Liver (tissue), 8 donors: ENCODE measurements at regions not wholly inside any gene's neighbourhood (a gene's known extent, or its start where the extent isn't known, plus 50 kb on each side); places are given as distances from the start of the nearest gene placed in this dataset.

Experiments used
- DNase-seq: peaks from one replicate; pipeline ENCODE4 v3.0.0-alpha.2; 2017; ENCODE audit warnings: low spot score
- H3K27ac ChIP-seq, 2 donors: one replicate each; pipeline ENCODE4 v1.7.0; 2013; ENCODE audit warnings: inconsistent platforms in 2 of 2, low read length in 2 of 2, control low read depth in 1 of 2, low read depth in 1 of 2, mild to moderate bottlenecking in 1 of 2
- H3K27me3 ChIP-seq, 4 donors: one replicate each; pipeline versions ENCODE4 v1.6.1 to v1.7.0; 2013; ENCODE audit warnings: low read length in 3 of 4, inconsistent platforms in 1 of 4, mild to moderate bottlenecking in 1 of 4, moderate library complexity in 1 of 4; ENCODE audit not compliant: control insufficient read depth in 4 of 4, insufficient read depth in 4 of 4
- H3K36me3 ChIP-seq, 4 donors: one replicate each; pipeline versions ENCODE4 v1.6.1 to v1.7.0; 2013; ENCODE audit warnings: low read length in 3 of 4, mild to moderate bottlenecking in 3 of 4, low read depth in 1 of 4, moderate library complexity in 1 of 4; ENCODE audit not compliant: control insufficient read depth in 4 of 4, insufficient read depth in 3 of 4
- H3K4me1 ChIP-seq, 4 donors: one replicate each; pipeline versions ENCODE4 v1.6.1 to v1.7.0; 2013; ENCODE audit warnings: low read length in 3 of 4, mild to moderate bottlenecking in 3 of 4, moderate library complexity in 1 of 4; ENCODE audit not compliant: control insufficient read depth in 4 of 4, insufficient read depth in 4 of 4
- H3K4me3 ChIP-seq, 3 donors: one replicate each; pipeline versions ENCODE4 v1.6.1 to v1.7.0; 2013; ENCODE audit warnings: low read length in 3 of 3, control low read depth in 1 of 3, low read depth in 1 of 3, mild to moderate bottlenecking in 1 of 3
- H3K9ac ChIP-seq, 2 donors: one replicate each; pipeline ENCODE4 v1.7.0; 2013; ENCODE audit warnings: low read length in 2 of 2, mild to moderate bottlenecking in 2 of 2, moderate library complexity in 2 of 2, control low read depth in 1 of 2, low read depth in 1 of 2
- H3K9me3 ChIP-seq, 4 donors: one replicate each; pipeline versions ENCODE4 v1.6.1 to v1.7.0; 2013; ENCODE audit warnings: low read length in 3 of 4; ENCODE audit not compliant: control insufficient read depth in 4 of 4
- EGR1 ChIP-seq, 2 donors: IDR thresholded peaks; 2 replicates each; pipeline ENCODE4 v1.6.1; 2016 to 2018; ENCODE audit warnings: antibody characterized with exemption in 2 of 2, low read depth in 2 of 2
- FOXA1 ChIP-seq: IDR thresholded peaks from 2 replicates; pipeline ENCODE4 v1.6.1; 2016; ENCODE audit warnings: antibody characterized with exemption
- FOXA2 ChIP-seq: IDR thresholded peaks from 2 replicates; pipeline ENCODE4 v1.6.1; 2016; ENCODE audit warnings: antibody characterized with exemption
- GABPA ChIP-seq, 2 donors: IDR thresholded peaks in 1 of 2; conservative IDR thresholded peaks in 1 of 2; 2 replicates each; pipeline ENCODE4 v1.6.1; 2016; ENCODE audit warnings: antibody characterized with exemption in 2 of 2, mild to moderate bottlenecking in 1 of 2, moderate library complexity in 1 of 2
- HNF4A ChIP-seq, 2 donors: conservative IDR thresholded peaks; 2 replicates each; pipeline ENCODE4 v1.6.1; 2016; ENCODE audit warnings: antibody characterized with exemption in 2 of 2, mild to moderate bottlenecking in 2 of 2
- HNF4G ChIP-seq: IDR thresholded peaks from 2 replicates; pipeline ENCODE4 v1.6.1; 2016; ENCODE audit warnings: antibody characterized with exemption
- JUND ChIP-seq, 2 donors: IDR thresholded peaks; 2 replicates each; pipeline ENCODE4 v1.6.1; 2016; ENCODE audit warnings: antibody characterized with exemption in 2 of 2
- NR2F2 ChIP-seq: IDR thresholded peaks from 2 replicates; pipeline ENCODE4 v1.6.1; 2016; ENCODE audit warnings: antibody characterized with exemption
- RAD21 ChIP-seq, 2 donors: IDR thresholded peaks; 2 replicates each; pipeline ENCODE4 v1.6.1; 2016; ENCODE audit warnings: antibody characterized with exemption in 2 of 2, mild to moderate bottlenecking in 2 of 2
- RXRA ChIP-seq, 2 donors: IDR thresholded peaks; 2 replicates each; pipeline ENCODE4 v1.6.1; 2017 to 2018; ENCODE audit warnings: antibody characterized with exemption in 2 of 2, mild to moderate bottlenecking in 1 of 2
- SP1 ChIP-seq: IDR thresholded peaks from 2 replicates; pipeline ENCODE4 v1.6.1; 2018; ENCODE audit warnings: antibody characterized with exemption, mild to moderate bottlenecking
- TAF1 ChIP-seq: conservative IDR thresholded peaks from 2 replicates; pipeline ENCODE4 v1.6.1; 2016; ENCODE audit warnings: antibody characterized with exemption, mild to moderate bottlenecking
- YY1 ChIP-seq: IDR thresholded peaks from 2 replicates; pipeline ENCODE4 v1.6.1; 2016; ENCODE audit warnings: antibody characterized with exemption, mild to moderate bottlenecking
- WGBS: extraction: QIAGEN DNeasy Blood & Tissue Kit; methylation state at CpG from one replicate; pipeline ENCODE4 v1.1.7; 2013; 5-methylcytosine and 5-hydroxymethylcytosine counted together
- TF ChIP-seq, protein P1 (sequence below): fragments of 150-350 bp; IDR thresholded peaks from 2 replicates; pipeline ENCODE4 v1.5.1; 2017; ENCODE audit warnings: improper control_type of control experiment, low read depth, low read length; ENCODE audit not compliant: missing input control
- TF ChIP-seq, protein P2 (sequence below): IDR thresholded peaks from 2 replicates; pipeline ENCODE4 v1.6.1; 2016; ENCODE audit warnings: antibody characterized with exemption
- TF ChIP-seq, protein P3 (sequence below): IDR thresholded peaks from 2 replicates; pipeline ENCODE4 v1.6.1; 2016; ENCODE audit warnings: antibody characterized with exemption
- TF ChIP-seq, protein P4 (sequence below): IDR thresholded peaks from 2 replicates; pipeline ENCODE4 v1.6.1; 2016; ENCODE audit warnings: antibody characterized with exemption
- TF ChIP-seq, protein P5 (sequence below): IDR thresholded peaks from 2 replicates; pipeline ENCODE4 v1.6.1; 2016; ENCODE audit warnings: antibody characterized with exemption, mild to moderate bottlenecking
- donor health status: healthy.
- donor health status: healthy.
- donor health status: healthy.
- donor health status: healthy.
- donor health status: healthy.

DNA sequence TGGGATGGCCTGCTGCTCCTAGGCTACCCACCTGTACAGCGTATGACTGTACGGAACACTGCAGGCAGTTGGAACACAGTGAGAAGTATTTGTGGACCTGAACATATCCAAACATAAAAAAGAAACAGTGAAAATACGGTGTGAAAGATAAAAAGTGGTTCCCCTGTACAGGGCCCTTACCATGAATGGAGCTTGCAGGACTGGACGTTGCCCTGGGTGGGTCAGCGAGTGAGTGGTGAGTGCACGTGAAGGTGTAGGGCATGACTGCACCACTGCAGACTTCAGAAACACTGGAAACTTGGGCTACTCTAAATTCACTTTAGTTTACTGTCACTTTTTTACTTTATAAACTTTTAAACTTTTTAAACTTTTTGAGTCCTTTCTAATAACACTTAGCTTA lies 71.2 kb upstream of the SLC6A6 start:
- Histone ChIP-seq H3K9me3 (no peaks in the 10 kb centered on the region), H3K27me3 (no peaks in the 10 kb centered on the region), H3K9ac (no peak overlapping the region), H3K27ac (no peak overlapping the region), H3K4me3 (no peak overlapping the region), H3K36me3 (no peaks in the 10 kb centered on the region), H3K4me1 (peaks cover 1 to 5% (median 4%) of the 10 kb centered on the region in 4 donors)
- DNase-seq = no peak
- TF ChIP-seq TAF1 (no peak), EGR1 (IDR thresholded peaks at IDR 0.05; ENCODE audit: low read depth in 2 of 2) (no peak), SP1 (no peak), YY1 (no peak), FOXA1 (no peak), FOXA2 (no peak), HNF4A (conservative IDR thresholded peaks at IDR 0.05) (no peak), GABPA (IDR thresholded peaks at IDR 0.05 in 1 of 2, conservative IDR thresholded peaks at IDR 0.05 in 1 of 2) (no peak), NR2F2 (no peak), JUND (IDR thresholded peaks at IDR 0.05) (no peak), RAD21 (IDR thresholded peaks at IDR 0.05) (no peak), HNF4G (no peak), RXRA (IDR thresholded peaks at IDR 0.05) (no peak)
- TF ChIP-seq, protein P1, sequence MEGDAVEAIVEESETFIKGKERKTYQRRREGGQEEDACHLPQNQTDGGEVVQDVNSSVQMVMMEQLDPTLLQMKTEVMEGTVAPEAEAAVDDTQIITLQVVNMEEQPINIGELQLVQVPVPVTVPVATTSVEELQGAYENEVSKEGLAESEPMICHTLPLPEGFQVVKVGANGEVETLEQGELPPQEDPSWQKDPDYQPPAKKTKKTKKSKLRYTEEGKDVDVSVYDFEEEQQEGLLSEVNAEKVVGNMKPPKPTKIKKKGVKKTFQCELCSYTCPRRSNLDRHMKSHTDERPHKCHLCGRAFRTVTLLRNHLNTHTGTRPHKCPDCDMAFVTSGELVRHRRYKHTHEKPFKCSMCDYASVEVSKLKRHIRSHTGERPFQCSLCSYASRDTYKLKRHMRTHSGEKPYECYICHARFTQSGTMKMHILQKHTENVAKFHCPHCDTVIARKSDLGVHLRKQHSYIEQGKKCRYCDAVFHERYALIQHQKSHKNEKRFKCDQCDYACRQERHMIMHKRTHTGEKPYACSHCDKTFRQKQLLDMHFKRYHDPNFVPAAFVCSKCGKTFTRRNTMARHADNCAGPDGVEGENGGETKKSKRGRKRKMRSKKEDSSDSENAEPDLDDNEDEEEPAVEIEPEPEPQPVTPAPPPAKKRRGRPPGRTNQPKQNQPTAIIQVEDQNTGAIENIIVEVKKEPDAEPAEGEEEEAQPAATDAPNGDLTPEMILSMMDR = no peak
- TF ChIP-seq, protein P2, sequence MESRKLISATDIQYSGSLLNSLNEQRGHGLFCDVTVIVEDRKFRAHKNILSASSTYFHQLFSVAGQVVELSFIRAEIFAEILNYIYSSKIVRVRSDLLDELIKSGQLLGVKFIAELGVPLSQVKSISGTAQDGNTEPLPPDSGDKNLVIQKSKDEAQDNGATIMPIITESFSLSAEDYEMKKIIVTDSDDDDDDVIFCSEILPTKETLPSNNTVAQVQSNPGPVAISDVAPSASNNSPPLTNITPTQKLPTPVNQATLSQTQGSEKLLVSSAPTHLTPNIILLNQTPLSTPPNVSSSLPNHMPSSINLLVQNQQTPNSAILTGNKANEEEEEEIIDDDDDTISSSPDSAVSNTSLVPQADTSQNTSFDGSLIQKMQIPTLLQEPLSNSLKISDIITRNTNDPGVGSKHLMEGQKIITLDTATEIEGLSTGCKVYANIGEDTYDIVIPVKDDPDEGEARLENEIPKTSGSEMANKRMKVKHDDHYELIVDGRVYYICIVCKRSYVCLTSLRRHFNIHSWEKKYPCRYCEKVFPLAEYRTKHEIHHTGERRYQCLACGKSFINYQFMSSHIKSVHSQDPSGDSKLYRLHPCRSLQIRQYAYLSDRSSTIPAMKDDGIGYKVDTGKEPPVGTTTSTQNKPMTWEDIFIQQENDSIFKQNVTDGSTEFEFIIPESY = no peak
- TF ChIP-seq, protein P3, sequence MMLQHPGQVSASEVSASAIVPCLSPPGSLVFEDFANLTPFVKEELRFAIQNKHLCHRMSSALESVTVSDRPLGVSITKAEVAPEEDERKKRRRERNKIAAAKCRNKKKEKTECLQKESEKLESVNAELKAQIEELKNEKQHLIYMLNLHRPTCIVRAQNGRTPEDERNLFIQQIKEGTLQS = no peak
- TF ChIP-seq, protein P4, sequence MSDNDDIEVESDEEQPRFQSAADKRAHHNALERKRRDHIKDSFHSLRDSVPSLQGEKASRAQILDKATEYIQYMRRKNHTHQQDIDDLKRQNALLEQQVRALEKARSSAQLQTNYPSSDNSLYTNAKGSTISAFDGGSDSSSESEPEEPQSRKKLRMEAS = no peak
- TF ChIP-seq, protein P5, sequence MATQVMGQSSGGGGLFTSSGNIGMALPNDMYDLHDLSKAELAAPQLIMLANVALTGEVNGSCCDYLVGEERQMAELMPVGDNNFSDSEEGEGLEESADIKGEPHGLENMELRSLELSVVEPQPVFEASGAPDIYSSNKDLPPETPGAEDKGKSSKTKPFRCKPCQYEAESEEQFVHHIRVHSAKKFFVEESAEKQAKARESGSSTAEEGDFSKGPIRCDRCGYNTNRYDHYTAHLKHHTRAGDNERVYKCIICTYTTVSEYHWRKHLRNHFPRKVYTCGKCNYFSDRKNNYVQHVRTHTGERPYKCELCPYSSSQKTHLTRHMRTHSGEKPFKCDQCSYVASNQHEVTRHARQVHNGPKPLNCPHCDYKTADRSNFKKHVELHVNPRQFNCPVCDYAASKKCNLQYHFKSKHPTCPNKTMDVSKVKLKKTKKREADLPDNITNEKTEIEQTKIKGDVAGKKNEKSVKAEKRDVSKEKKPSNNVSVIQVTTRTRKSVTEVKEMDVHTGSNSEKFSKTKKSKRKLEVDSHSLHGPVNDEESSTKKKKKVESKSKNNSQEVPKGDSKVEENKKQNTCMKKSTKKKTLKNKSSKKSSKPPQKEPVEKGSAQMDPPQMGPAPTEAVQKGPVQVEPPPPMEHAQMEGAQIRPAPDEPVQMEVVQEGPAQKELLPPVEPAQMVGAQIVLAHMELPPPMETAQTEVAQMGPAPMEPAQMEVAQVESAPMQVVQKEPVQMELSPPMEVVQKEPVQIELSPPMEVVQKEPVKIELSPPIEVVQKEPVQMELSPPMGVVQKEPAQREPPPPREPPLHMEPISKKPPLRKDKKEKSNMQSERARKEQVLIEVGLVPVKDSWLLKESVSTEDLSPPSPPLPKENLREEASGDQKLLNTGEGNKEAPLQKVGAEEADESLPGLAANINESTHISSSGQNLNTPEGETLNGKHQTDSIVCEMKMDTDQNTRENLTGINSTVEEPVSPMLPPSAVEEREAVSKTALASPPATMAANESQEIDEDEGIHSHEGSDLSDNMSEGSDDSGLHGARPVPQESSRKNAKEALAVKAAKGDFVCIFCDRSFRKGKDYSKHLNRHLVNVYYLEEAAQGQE = no peak
- 88% methylated on average over 6 of the region's 6 CpGs for WGBS
